Nucleus accumbens (tissue), 56 donors: ENCODE measurements at regions not wholly inside any gene's neighbourhood (a gene's known extent, or its start where the extent isn't known, plus 50 kb on each side); places are given as distances from the start of the nearest gene placed in this dataset.

ENCODE experiments used
- DNase-seq, 56 donors: peaks; one replicate each; lab custom pipeline; 2025; lab: John Stamatoyannopoulos, UW

GRCh38 chr16:65294165-65294564 lies 172.3 kb upstream of the CDH11 start:
- DNase-seq: no peak

GRCh38 chr16:65289022-65289421 lies 167.2 kb upstream of the CDH11 start:
- no peak for DNase-seq

GRCh38 chr16:65287307-65287706 lies 165.4 kb upstream of the CDH11 start:
- DNase-seq: no peak

- no peak for DNase-seq
Measured at GRCh38 chr16:65285128-65286048, 163.5 kb upstream of the CDH11 start.

GRCh38 chr16:65284626-65285025 lies 162.8 kb upstream of the CDH11 start:
- no peak for DNase-seq

GRCh38 chr16:65283181-65283651 lies 161.4 kb upstream of the CDH11 start:
- DNase-seq: no peak

GRCh38 chr16:65281586-65281985 lies 159.7 kb upstream of the CDH11 start:
- no peak for DNase-seq

- no peak for DNase-seq
Measured at GRCh38 chr16:65280845-65281512, 159.1 kb upstream of the CDH11 start.

- DNase-seq: no peak
Measured at GRCh38 chr16:65279576-65279975, 157.7 kb upstream of the CDH11 start.

- no peak for DNase-seq
Measured at GRCh38 chr16:65278874-65279273, 157.0 kb upstream of the CDH11 start.

GRCh38 chr16:65274566-65274965 lies 152.7 kb upstream of the CDH11 start:
- DNase-seq: no peak

GRCh38 chr16:65272699-65273414 lies 151.0 kb upstream of the CDH11 start:
- DNase-seq: no peak

- no peak for DNase-seq
Measured at GRCh38 chr16:65271996-65272395, 150.1 kb upstream of the CDH11 start.

GRCh38 chr16:65268331-65268730 lies 146.5 kb upstream of the CDH11 start:
- DNase-seq: no peak

- DNase-seq: no peak
Measured at GRCh38 chr16:65263896-65264295, 142.0 kb upstream of the CDH11 start.

GRCh38 chr16:65260746-65261145 lies 138.9 kb upstream of the CDH11 start:
- no peak for DNase-seq

- DNase-seq: no peak
Measured at GRCh38 chr16:65254144-65254543, 132.3 kb upstream of the CDH11 start.

- DNase-seq: no peak
Measured at GRCh38 chr16:65249768-65250167, 127.9 kb upstream of the CDH11 start.

GRCh38 chr16:65244787-65245186 lies 122.9 kb upstream of the CDH11 start:
- no peak for DNase-seq

- DNase-seq: no peak
Measured at GRCh38 chr16:65235339-65236177, 113.7 kb upstream of the CDH11 start.
